ENCODE measurements at regions not wholly inside any gene's neighbourhood (a gene's known extent, or its start where the extent isn't known, plus 50 kb on each side); places are given as distances from the start of the nearest gene placed in this dataset.

- TF ChIP-seq, protein P1, sequence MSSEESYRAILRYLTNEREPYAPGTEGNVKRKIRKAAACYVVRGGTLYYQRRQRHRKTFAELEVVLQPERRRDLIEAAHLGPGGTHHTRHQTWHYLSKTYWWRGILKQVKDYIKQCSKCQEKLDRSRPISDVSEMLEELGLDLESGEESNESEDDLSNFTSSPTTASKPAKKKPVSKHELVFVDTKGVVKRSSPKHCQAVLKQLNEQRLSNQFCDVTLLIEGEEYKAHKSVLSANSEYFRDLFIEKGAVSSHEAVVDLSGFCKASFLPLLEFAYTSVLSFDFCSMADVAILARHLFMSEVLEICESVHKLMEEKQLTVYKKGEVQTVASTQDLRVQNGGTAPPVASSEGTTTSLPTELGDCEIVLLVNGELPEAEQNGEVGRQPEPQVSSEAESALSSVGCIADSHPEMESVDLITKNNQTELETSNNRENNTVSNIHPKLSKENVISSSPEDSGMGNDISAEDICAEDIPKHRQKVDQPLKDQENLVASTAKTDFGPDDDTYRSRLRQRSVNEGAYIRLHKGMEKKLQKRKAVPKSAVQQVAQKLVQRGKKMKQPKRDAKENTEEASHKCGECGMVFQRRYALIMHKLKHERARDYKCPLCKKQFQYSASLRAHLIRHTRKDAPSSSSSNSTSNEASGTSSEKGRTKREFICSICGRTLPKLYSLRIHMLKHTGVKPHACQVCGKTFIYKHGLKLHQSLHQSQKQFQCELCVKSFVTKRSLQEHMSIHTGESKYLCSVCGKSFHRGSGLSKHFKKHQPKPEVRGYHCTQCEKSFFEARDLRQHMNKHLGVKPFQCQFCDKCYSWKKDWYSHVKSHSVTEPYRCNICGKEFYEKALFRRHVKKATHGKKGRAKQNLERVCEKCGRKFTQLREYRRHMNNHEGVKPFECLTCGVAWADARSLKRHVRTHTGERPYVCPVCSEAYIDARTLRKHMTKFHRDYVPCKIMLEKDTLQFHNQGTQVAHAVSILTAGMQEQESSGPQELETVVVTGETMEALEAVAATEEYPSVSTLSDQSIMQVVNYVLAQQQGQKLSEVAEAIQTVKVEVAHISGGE (CRISPR knock-in tag; IDR thresholded peaks at IDR 0.05): peak in 1 of 3 experiments; percentile 27; a peak in 1 of 6 replicates
- TF ChIP-seq CBFB (CRISPR knock-in tag; IDR thresholded peaks at IDR 0.05) (no peak), ZNF584 (CRISPR knock-in tag; IDR thresholded peaks at IDR 0.05; ENCODE audit: low read depth) (peak; percentile 50; the same call in 1 of the 2 replicates), ZBTB7A (IDR thresholded peaks at IDR 0.05; ENCODE audit: borderline replicate concordance, control insufficient read depth, low read depth, low read length) (peak; percentile 30; the same call in 1 of the 2 replicates), HSF4 (CRISPR knock-in tag; IDR thresholded peaks at IDR 0.05; ENCODE audit: borderline replicate concordance) (no peak), ETV1 (tag; conservative IDR thresholded peaks at IDR 0.05; ENCODE audit: low read depth) (peak; percentile 85), TAF15 (IDR thresholded peaks at IDR 0.05; ENCODE audit: low read depth, low read length) (no peak), NR0B1 (IDR thresholded peaks at IDR 0.05; ENCODE audit: partially characterized antibody) (no peak), RBFOX2 (IDR thresholded peaks at IDR 0.05; ENCODE audit: low read depth, low read length) (0 out of 2 replicates have a peak, but pooled peaks have one; percentile 41), EP300 (IDR thresholded peaks at IDR 0.05; ENCODE audit: low read length) (peak; percentile 51; the same call in 1 of the 2 replicates), PHB (CRISPR knock-in tag; IDR thresholded peaks at IDR 0.05) (no peak), ZNF311 (CRISPR knock-in tag; IDR thresholded peaks at IDR 0.05) (no peak; the same call in 1 of the 2 replicates), HNRNPUL1 (IDR thresholded peaks at IDR 0.05; ENCODE audit: low read length) (no peak), PTRF (tag; IDR thresholded peaks at IDR 0.05) (0 out of 2 replicates have a peak, but pooled peaks have one; percentile 5), ZNF76 (CRISPR knock-in tag; IDR thresholded peaks at IDR 0.05; ENCODE audit: borderline replicate concordance) (0 out of 2 replicates have a peak, but pooled peaks have one; percentile 24), MAZ (CRISPR knock-in tag; conservative IDR thresholded peaks at IDR 0.05 in 1 of 2, IDR thresholded peaks at IDR 0.05 in 1 of 2) (peak in 1 of 2 experiments; percentile 61; a peak in 2 of 4 replicates), STAT5B (CRISPR knock-in tag; IDR thresholded peaks at IDR 0.05) (no peak), HBP1 (CRISPR knock-in tag; IDR thresholded peaks at IDR 0.05) (no peak), KDM5B (IDR thresholded peaks at IDR 0.05; ENCODE audit: insufficient replicate concordance, low read depth, low read length) (peak; percentile 28), EP400 (IDR thresholded peaks at IDR 0.05) (0 out of 2 replicates have a peak, but pooled peaks have one; percentile 17)
Observed at GRCh38 chr15:89002281-89002761, 85.9 kb upstream of the ABHD2 start (continued).

All from K562 (cell line).